ENCODE measurements at regions not wholly inside any gene's neighbourhood (a gene's known extent, or its start where the extent isn't known, plus 50 kb on each side); places are given as distances from the start of the nearest gene placed in this dataset.
"Not testable (repeated sequence)": the region's sequence is repeated elsewhere in the genome, so short reads cannot be mapped to it uniquely, and the experiment has no call there.

GRCh38 chr4:54449999-54450398 is 207.8 kb upstream of the KIT start:
- TF ChIP-seq EZH2phosphoT487 (IDR thresholded peaks at IDR 0.05; ENCODE audit: low read length) (no peak), CTCF (IDR thresholded peaks at IDR 0.05; ENCODE audit: low read length) (no peak), EZH2 (optimal IDR thresholded peaks at IDR 0.05; ENCODE audit: low read depth, low read length) (no peak)
- no peak overlapping the region for H2AFZ ChIP-seq (ENCODE audit: low read length)
- DNase-seq: no peak

GRCh38 chr4:54466960-54467359 is 190.8 kb upstream of the KIT start:
- not testable (repeated sequence) for H3K79me2 ChIP-seq (ENCODE audit: low read length); H3K4me2 ChIP-seq (ENCODE audit: low read depth, low read length)

More at GRCh38 chr4:54449999-54450398, 207.8 kb upstream of the KIT start:
- Histone ChIP-seq H3K27ac (ENCODE audit: low read length) (no peak overlapping the region), H3K4me1 (ENCODE audit: low read length) (no peaks in the 10 kb centered on the region), H3K79me2 (ENCODE audit: low read length) (no peaks in the 10 kb centered on the region), H3K36me3 (replicated peaks; ENCODE audit: insufficient read depth, low read length) (no peaks in the 10 kb centered on the region), H3K27me3 (replicated peaks; ENCODE audit: insufficient read depth, low read length) (no peaks in the 10 kb centered on the region), H4K20me1 (ENCODE audit: insufficient read depth, low read length) (no peaks in the 10 kb centered on the region), H3K9ac (ENCODE audit: low read length) (no peak overlapping the region), H3F3A (ENCODE audit: insufficient read depth, low read length) (no peaks in the 10 kb centered on the region), H3K9me3 (replicated peaks; ENCODE audit: insufficient read depth, low read length) (no peaks in the 10 kb centered on the region), H3K4me2 (ENCODE audit: low read depth, low read length) (no peak overlapping the region), H3K4me3 (ENCODE audit: low read length) (no peak overlapping the region), H3K9me2 (replicated peaks; ENCODE audit: insufficient read depth, low read length) (no peaks in the 10 kb centered on the region)

GRCh38 chr4:54473077-54473545 is 184.6 kb upstream of the KIT start:
- no peak for DNase-seq
- H3K4me1 ChIP-seq (ENCODE audit: low read length): no peaks in the 10 kb centered on the region
- no peaks in the 10 kb centered on the region for H3K9me3 ChIP-seq (replicated peaks; ENCODE audit: insufficient read depth, low read length)
- H3F3A ChIP-seq (ENCODE audit: insufficient read depth, low read length): no peaks in the 10 kb centered on the region
- H3K27me3 ChIP-seq (replicated peaks; ENCODE audit: insufficient read depth, low read length): no peaks in the 10 kb centered on the region
- H3K9me2 ChIP-seq (replicated peaks; ENCODE audit: insufficient read depth, low read length): no peaks in the 10 kb centered on the region
- no peak overlapping the region for H3K4me2 ChIP-seq (ENCODE audit: low read depth, low read length)
- H3K27ac ChIP-seq (ENCODE audit: low read length): no peak overlapping the region
- H3K36me3 ChIP-seq (replicated peaks; ENCODE audit: insufficient read depth, low read length): no peaks in the 10 kb centered on the region
- H3K9ac ChIP-seq (ENCODE audit: low read length): no peak overlapping the region
- no peak overlapping the region for H2AFZ ChIP-seq (ENCODE audit: low read length)
- TF ChIP-seq EZH2phosphoT487 (IDR thresholded peaks at IDR 0.05; ENCODE audit: low read length) (no peak), EZH2 (optimal IDR thresholded peaks at IDR 0.05; ENCODE audit: low read depth, low read length) (no peak), CTCF (IDR thresholded peaks at IDR 0.05; ENCODE audit: low read length) (no peak)
- no peaks in the 10 kb centered on the region for H4K20me1 ChIP-seq (ENCODE audit: insufficient read depth, low read length)
- H3K4me3 ChIP-seq (ENCODE audit: low read length): no peak overlapping the region
- H3K79me2 ChIP-seq (ENCODE audit: low read length): no peaks in the 10 kb centered on the region

More at GRCh38 chr4:54466960-54467359, 190.8 kb upstream of the KIT start:
- H3K4me3 ChIP-seq (ENCODE audit: low read length); DNase-seq; H3K9me3 ChIP-seq (replicated peaks; ENCODE audit: insufficient read depth, low read length); H3K27me3 ChIP-seq (replicated peaks; ENCODE audit: insufficient read depth, low read length); H4K20me1 ChIP-seq (ENCODE audit: insufficient read depth, low read length); H3F3A ChIP-seq (ENCODE audit: insufficient read depth, low read length); H3K9me2 ChIP-seq (replicated peaks; ENCODE audit: insufficient read depth, low read length); H3K4me1 ChIP-seq (ENCODE audit: low read length); H3K27ac ChIP-seq (ENCODE audit: low read length); H2AFZ ChIP-seq (ENCODE audit: low read length); H3K9ac ChIP-seq (ENCODE audit: low read length); H3K36me3 ChIP-seq (replicated peaks; ENCODE audit: insufficient read depth, low read length): not testable (repeated sequence)

GRCh38 chr4:54473798-54474197 is 184.0 kb upstream of the KIT start:
- Histone ChIP-seq H3F3A (ENCODE audit: insufficient read depth, low read length) (no peaks in the 10 kb centered on the region), H3K9me2 (replicated peaks; ENCODE audit: insufficient read depth, low read length) (no peaks in the 10 kb centered on the region), H3K36me3 (replicated peaks; ENCODE audit: insufficient read depth, low read length) (no peaks in the 10 kb centered on the region), H3K4me3 (ENCODE audit: low read length) (no peak overlapping the region), H3K9me3 (replicated peaks; ENCODE audit: insufficient read depth, low read length) (no peaks in the 10 kb centered on the region), H4K20me1 (ENCODE audit: insufficient read depth, low read length) (no peaks in the 10 kb centered on the region), H2AFZ (ENCODE audit: low read length) (no peak overlapping the region), H3K4me2 (ENCODE audit: low read depth, low read length) (no peak overlapping the region), H3K79me2 (ENCODE audit: low read length) (no peaks in the 10 kb centered on the region), H3K9ac (ENCODE audit: low read length) (no peak overlapping the region), H3K4me1 (ENCODE audit: low read length) (no peaks in the 10 kb centered on the region), H3K27me3 (replicated peaks; ENCODE audit: insufficient read depth, low read length) (no peaks in the 10 kb centered on the region), H3K27ac (ENCODE audit: low read length) (no peak overlapping the region)
- no peak for DNase-seq
- TF ChIP-seq CTCF (IDR thresholded peaks at IDR 0.05; ENCODE audit: low read length) (no peak), EZH2 (optimal IDR thresholded peaks at IDR 0.05; ENCODE audit: low read depth, low read length) (no peak), EZH2phosphoT487 (IDR thresholded peaks at IDR 0.05; ENCODE audit: low read length) (no peak)
